ENCODE measurements at regions not wholly inside any gene's neighbourhood (a gene's known extent, or its start where the extent isn't known, plus 50 kb on each side); places are given as distances from the start of the nearest gene placed in this dataset.

- Histone ChIP-seq H3K36me3 (ENCODE audit: insufficient read depth) (no peaks in the 10 kb centered on the region), H2AFZ (ENCODE audit: low read depth) (no peak overlapping the region), H3K9ac (no peak overlapping the region)
Measured at GRCh38 chr16:65176603-65177002, 54.7 kb upstream of the CDH11 start.

GRCh38 chr16:65172356-65172755 lies 50.5 kb upstream of the CDH11 start:
- Histone ChIP-seq H3K4me1 (ENCODE audit: low read depth, poor library complexity, severe bottlenecking) (no peaks in the 10 kb centered on the region), H3K27ac (no peak overlapping the region), H3K79me2 (ENCODE audit: insufficient read depth, low read depth) (no peaks in the 10 kb centered on the region), H2AFZ (ENCODE audit: low read depth) (no peak overlapping the region), H4K20me1 (ENCODE audit: insufficient read depth) (no peaks in the 10 kb centered on the region), H3K4me3 (IDR thresholded peaks at IDR 0.05; ENCODE audit: insufficient read depth, low read depth, low read length) (no peak overlapping the region), H3K36me3 (ENCODE audit: insufficient read depth) (no peaks in the 10 kb centered on the region), H3K4me2 (no peak overlapping the region), H3K9ac (no peak overlapping the region), H3K27me3 (ENCODE audit: insufficient read depth, low read depth) (no peaks in the 10 kb centered on the region)
- TF ChIP-seq CTCF (conservative IDR thresholded peaks at IDR 0.05; ENCODE audit: low read depth, low read length): no peak

More at GRCh38 chr16:65176603-65177002, 54.7 kb upstream of the CDH11 start:
- Histone ChIP-seq H3K27me3 (ENCODE audit: insufficient read depth, low read depth) (no peaks in the 10 kb centered on the region), H3K4me2 (no peak overlapping the region), H4K20me1 (ENCODE audit: insufficient read depth) (no peaks in the 10 kb centered on the region), H3K79me2 (ENCODE audit: insufficient read depth, low read depth) (no peaks in the 10 kb centered on the region), H3K4me3 (IDR thresholded peaks at IDR 0.05; ENCODE audit: insufficient read depth, low read depth, low read length) (no peak overlapping the region), H3K4me1 (ENCODE audit: low read depth, poor library complexity, severe bottlenecking) (no peaks in the 10 kb centered on the region), H3K27ac (no peak overlapping the region)
- no peak for TF ChIP-seq CTCF (conservative IDR thresholded peaks at IDR 0.05; ENCODE audit: low read depth, low read length)
